GM21529 (cell line): ENCODE measurements at regions not wholly inside any gene's neighbourhood (a gene's known extent, or its start where the extent isn't known, plus 50 kb on each side); places are given as distances from the start of the nearest gene placed in this dataset.

Source experiments
- ATAC-seq: cut with Tn5 transposase; IDR thresholded peaks from one replicate; pipeline ENCODE4 v1.9.1; 2021; ENCODE audit not compliant: unreplicated experiment

GRCh38 chr7:46421441-46422230 is 500.6 kb upstream of the IGFBP3 start:
- ATAC-seq, result no peak

- ATAC-seq, result no peak
Measured at GRCh38 chr7:46414946-46415345, 493.9 kb upstream of the IGFBP3 start.

GRCh38 chr7:46411236-46411635 is 490.2 kb upstream of the IGFBP3 start:
- no peak for ATAC-seq

- ATAC-seq, result no peak
Measured at GRCh38 chr7:46407125-46407524, 486.1 kb upstream of the IGFBP3 start.

GRCh38 chr7:46397591-46397990 is 476.5 kb upstream of the IGFBP3 start:
- no peak for ATAC-seq

- ATAC-seq, result no peak
Measured at GRCh38 chr7:46396481-46396880, 475.4 kb upstream of the IGFBP3 start.

- ATAC-seq, result no peak
Measured at GRCh38 chr7:46393142-46393541, 472.1 kb upstream of the IGFBP3 start.

GRCh38 chr7:46391231-46392201 is 470.4 kb upstream of the IGFBP3 start:
- no peak for ATAC-seq

GRCh38 chr7:46390042-46390441 is 469.0 kb upstream of the IGFBP3 start:
- ATAC-seq, result no peak

- ATAC-seq, result no peak
Measured at GRCh38 chr7:46389146-46389545, 468.1 kb upstream of the IGFBP3 start.

GRCh38 chr7:46387646-46388045 is 466.6 kb upstream of the IGFBP3 start:
- ATAC-seq, result no peak

GRCh38 chr7:46386428-46387399 is 465.6 kb upstream of the IGFBP3 start:
- no peak for ATAC-seq

- ATAC-seq, result no peak
Measured at GRCh38 chr7:46385662-46386309, 464.7 kb upstream of the IGFBP3 start.

- no peak for ATAC-seq
Measured at GRCh38 chr7:46383605-46384004, 462.5 kb upstream of the IGFBP3 start.

- ATAC-seq, result no peak
Measured at GRCh38 chr7:46369933-46370654, 449.0 kb upstream of the IGFBP3 start.

GRCh38 chr7:46368871-46369270 is 447.8 kb upstream of the IGFBP3 start:
- no peak for ATAC-seq

GRCh38 chr7:46366526-46366925 is 445.5 kb upstream of the IGFBP3 start:
- no peak for ATAC-seq

- ATAC-seq, result no peak
Measured at GRCh38 chr7:46363688-46364087, 442.6 kb upstream of the IGFBP3 start.

GRCh38 chr7:46360811-46361210 is 439.7 kb upstream of the IGFBP3 start:
- no peak for ATAC-seq

- ATAC-seq, result no peak
Measured at GRCh38 chr7:46360296-46360695, 439.2 kb upstream of the IGFBP3 start.
